ENCODE measurements at regions not wholly inside any gene's neighbourhood (a gene's known extent, or its start where the extent isn't known, plus 50 kb on each side); places are given as distances from the start of the nearest gene placed in this dataset.

DNA sequence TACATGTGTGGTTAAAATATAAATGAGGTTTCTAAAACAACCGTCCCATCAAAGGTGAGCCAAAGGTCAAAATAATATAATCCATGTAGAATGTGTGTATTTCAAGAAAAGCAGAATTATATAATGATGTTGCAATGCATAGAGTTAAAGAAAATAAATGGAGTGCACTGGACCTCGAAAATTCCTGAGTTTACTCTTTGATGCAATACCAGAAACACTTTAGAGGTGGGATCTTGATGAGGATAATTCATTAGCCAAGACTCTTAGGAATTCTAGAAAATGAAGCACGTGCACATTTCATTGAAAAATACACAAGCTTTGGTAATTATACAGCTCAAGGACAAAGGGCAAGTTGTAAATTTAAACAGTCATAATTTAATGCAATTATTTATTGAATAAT is 508.9 kb upstream of the ARGLU1 start:
- in situ Hi-C loops (cut with MboI; ENCODE audit: low sequenced_read_pairs), result no loop called here
- no peaks in the 10 kb centered on the region for H3K36me3 ChIP-seq (replicated peaks)
- no peak for DNase-seq (ENCODE audit: low spot score in 2 of 2)
- H3K9me3 ChIP-seq, result no peaks in the 10 kb centered on the region
- no peak overlapping the region for H3K4me3 ChIP-seq
- no peaks in the 10 kb centered on the region for H3K4me1 ChIP-seq
- H3K27me3 ChIP-seq (ENCODE audit: low read depth), result no peaks in the 10 kb centered on the region

DNA sequence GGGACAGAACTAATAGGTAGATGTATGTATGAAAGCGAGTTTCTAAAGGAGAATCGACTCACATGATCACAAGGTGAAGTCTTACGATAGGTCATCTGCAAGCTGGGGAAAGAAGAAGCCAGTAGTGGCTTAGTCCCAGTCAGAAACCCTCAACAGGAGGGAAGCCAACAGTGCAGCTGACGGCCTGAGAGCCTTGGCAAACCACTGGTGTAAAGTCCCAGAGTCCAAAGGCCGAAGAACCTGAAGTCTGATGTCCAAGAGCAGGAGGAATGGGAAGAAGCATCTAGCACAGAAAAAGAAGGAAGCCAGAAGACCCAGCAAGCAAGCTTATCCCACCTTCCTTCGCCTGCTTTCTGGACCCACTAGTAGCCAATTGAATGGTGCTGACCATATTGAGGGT is 507.6 kb upstream of the ARGLU1 start:
- Histone ChIP-seq H3K27me3 (ENCODE audit: low read depth) (no peaks in the 10 kb centered on the region), H3K4me3 (no peak overlapping the region), H3K9me3 (no peaks in the 10 kb centered on the region), H3K36me3 (replicated peaks) (no peaks in the 10 kb centered on the region), H3K4me1 (no peaks in the 10 kb centered on the region)
- no peak for DNase-seq (ENCODE audit: low spot score in 2 of 2)
- in situ Hi-C loops (cut with MboI; ENCODE audit: low sequenced_read_pairs), result no loop called here

DNA sequence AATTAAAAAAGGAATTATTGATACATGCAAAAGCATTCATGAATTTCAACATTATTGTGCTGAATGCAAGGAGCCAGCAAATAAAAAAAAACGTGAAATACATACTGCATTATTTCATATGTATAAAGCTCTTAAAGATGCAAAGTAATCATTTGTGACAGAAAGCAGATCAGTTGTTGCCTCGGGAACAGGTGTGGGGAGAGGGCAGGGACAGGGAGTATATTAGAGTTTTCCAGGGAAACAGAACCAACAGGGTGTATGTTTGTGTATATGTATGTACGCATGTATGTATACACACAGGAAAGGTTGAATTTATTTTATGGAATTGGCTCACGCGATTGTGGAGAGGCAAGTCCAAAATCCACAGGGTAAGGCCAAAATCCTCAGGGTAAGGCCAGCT is 502.9 kb upstream of the ARGLU1 start:
- Histone ChIP-seq H3K4me3 (no peak overlapping the region), H3K27me3 (ENCODE audit: low read depth) (no peaks in the 10 kb centered on the region), H3K4me1 (no peaks in the 10 kb centered on the region), H3K36me3 (replicated peaks) (no peaks in the 10 kb centered on the region), H3K9me3 (no peaks in the 10 kb centered on the region)
- in situ Hi-C loops (cut with MboI; ENCODE audit: low sequenced_read_pairs), result no loop called here
- no peak for DNase-seq (ENCODE audit: low spot score in 2 of 2)

DNA sequence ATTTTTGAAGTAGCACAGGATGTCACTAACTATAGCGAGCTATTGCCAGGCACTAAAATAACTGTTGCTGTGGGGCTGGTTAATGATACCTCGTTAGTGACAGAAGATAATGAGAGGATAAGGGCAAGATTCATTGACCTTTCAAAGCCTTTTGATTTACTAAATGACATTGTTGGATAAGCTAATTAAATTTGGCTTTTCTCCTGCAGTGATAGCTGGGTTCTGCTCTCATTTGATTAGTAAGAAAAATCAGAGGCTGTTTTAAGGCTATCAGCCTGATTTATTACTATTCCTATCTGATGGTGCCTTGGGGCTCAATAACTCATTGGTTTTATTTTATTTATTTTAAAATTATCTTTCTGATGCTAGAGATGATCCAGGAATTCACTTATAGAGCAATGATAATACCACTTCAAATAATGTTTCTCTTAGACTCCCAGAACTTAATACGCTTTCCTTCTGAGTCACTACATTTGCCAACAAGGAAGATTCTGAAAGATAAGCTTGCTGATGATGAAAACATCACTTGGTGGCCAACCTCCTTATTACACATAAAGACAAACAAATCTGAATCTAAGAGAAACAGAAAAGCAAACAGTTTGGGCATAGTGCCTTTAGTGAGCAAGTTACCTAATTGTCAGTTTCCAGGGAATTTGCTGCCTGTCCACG is 501.3 kb upstream of the ARGLU1 start:
- no peak for DNase-seq (ENCODE audit: low spot score in 2 of 2)
- no peaks in the 10 kb centered on the region for H3K4me1 ChIP-seq
- no peaks in the 10 kb centered on the region for H3K27me3 ChIP-seq (ENCODE audit: low read depth)
- no peak overlapping the region for H3K4me3 ChIP-seq
- H3K36me3 ChIP-seq (replicated peaks), result no peaks in the 10 kb centered on the region
- in situ Hi-C loops (cut with MboI; ENCODE audit: low sequenced_read_pairs), result no loop called here
- H3K9me3 ChIP-seq, result no peaks in the 10 kb centered on the region

DNA sequence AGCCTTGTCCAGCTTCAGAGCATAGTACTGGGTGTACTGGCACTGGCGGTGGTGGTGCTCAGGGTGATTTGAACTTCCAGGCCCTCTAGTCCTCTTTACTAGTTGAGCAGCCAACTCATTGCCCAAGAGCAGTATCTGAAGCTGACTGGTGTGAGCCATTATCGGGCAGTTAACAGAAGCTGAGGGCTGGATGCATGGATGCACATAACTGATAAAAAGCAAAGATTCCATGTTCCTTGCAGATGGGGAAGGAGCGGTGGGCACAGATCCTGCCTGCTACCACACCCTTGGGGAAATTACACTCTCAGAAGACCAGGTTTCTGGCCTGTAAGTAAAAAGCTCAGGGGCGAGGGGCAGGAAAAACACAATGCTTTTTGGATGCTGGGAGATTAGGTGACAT is 499.4 kb upstream of the ARGLU1 start:
- H3K9me3 ChIP-seq, result no peaks in the 10 kb centered on the region
- no peaks in the 10 kb centered on the region for H3K36me3 ChIP-seq (replicated peaks)
- H3K4me1 ChIP-seq, result no peaks in the 10 kb centered on the region
- H3K4me3 ChIP-seq, result no peak overlapping the region
- in situ Hi-C loops (cut with MboI; ENCODE audit: low sequenced_read_pairs), result no loop called here
- H3K27me3 ChIP-seq (ENCODE audit: low read depth), result no peaks in the 10 kb centered on the region
- no peak for DNase-seq (ENCODE audit: low spot score in 2 of 2)

DNA sequence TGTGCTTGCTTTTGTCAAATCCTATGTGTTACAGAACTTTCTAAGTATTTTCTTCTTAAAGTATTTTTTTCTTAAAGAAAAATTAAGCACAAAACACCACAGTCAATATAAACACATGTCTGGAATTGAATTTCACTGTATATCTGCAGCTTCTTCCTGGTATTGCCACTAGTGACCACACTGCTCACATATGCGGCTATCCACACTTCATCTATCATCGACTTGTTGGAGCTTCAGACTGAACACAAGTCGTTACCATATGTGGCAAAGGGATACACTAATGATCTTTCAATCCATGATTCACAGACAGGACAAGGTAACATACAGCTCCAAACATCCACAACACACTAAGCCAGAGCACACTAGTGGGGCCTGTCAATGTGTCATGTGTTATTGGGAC is 498.4 kb upstream of the ARGLU1 start:
- Histone ChIP-seq H3K27me3 (ENCODE audit: low read depth) (no peaks in the 10 kb centered on the region), H3K4me3 (no peak overlapping the region), H3K9me3 (no peaks in the 10 kb centered on the region), H3K36me3 (replicated peaks) (no peaks in the 10 kb centered on the region), H3K4me1 (no peaks in the 10 kb centered on the region)
- DNase-seq (ENCODE audit: low spot score in 2 of 2), result no peak
- in situ Hi-C loops (cut with MboI; ENCODE audit: low sequenced_read_pairs), result no loop called here

DNA sequence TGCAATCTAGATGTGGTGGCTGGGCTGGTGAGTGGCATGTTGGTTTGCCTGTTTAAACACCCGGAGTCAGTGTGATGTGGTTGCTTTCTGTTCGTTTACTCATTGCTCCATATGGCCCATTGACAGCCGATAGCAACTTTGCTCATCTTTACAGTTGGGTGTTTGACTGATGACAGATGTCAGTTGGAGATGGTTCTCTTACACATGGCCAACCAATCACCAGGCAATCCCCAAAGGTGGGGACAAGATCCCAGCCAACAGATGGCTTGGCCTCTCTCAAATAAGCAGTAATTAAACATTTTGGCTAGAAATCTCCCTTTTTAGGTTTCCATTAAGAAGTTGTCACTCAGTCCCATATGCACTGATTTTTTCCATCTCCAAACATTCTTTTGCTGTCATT is 497.1 kb upstream of the ARGLU1 start:
- no peak overlapping the region for H3K4me3 ChIP-seq
- no peaks in the 10 kb centered on the region for H3K27me3 ChIP-seq (ENCODE audit: low read depth)
- in situ Hi-C loops (cut with MboI; ENCODE audit: low sequenced_read_pairs), result no loop called here
- no peaks in the 10 kb centered on the region for H3K4me1 ChIP-seq
- DNase-seq (ENCODE audit: low spot score in 2 of 2), result no peak
- no peaks in the 10 kb centered on the region for H3K9me3 ChIP-seq
- H3K36me3 ChIP-seq (replicated peaks), result no peaks in the 10 kb centered on the region

DNA sequence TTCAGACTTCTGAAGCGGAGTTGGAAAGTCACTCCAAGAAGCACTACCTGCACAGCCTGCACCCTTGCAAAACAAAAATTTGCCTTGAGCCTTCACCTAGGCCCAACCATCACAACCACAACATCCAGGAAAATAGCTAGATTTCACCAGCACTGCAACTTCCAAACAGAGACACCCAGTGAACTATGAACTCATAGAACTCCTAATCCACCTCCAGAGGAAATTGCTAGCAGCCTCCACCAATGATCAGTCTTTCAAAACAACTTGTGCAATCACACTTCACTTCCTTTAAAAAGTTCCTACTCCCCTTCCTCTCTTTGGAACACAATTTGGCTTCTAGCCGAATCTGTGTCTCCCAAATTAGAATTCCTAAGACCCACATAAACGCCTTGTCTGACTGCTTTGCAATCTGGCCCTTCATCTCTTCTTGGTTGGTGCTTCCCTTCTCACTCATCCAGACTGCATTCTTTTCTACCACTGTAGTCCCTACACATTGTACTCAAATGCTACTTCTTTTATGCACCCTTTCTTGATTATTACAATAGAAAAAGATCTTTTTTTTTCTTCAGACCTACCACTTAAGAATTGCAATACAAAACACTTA is 489.2 kb upstream of the ARGLU1 start:
- H3K4me3 ChIP-seq, result no peak overlapping the region
- H3K27me3 ChIP-seq (ENCODE audit: low read depth), result no peaks in the 10 kb centered on the region
- no peaks in the 10 kb centered on the region for H3K9me3 ChIP-seq
- in situ Hi-C loops (cut with MboI; ENCODE audit: low sequenced_read_pairs), result no loop called here
- no peaks in the 10 kb centered on the region for H3K36me3 ChIP-seq (replicated peaks)
- no peak for DNase-seq (ENCODE audit: low spot score in 2 of 2)
- H3K4me1 ChIP-seq, result no peaks in the 10 kb centered on the region

DNA sequence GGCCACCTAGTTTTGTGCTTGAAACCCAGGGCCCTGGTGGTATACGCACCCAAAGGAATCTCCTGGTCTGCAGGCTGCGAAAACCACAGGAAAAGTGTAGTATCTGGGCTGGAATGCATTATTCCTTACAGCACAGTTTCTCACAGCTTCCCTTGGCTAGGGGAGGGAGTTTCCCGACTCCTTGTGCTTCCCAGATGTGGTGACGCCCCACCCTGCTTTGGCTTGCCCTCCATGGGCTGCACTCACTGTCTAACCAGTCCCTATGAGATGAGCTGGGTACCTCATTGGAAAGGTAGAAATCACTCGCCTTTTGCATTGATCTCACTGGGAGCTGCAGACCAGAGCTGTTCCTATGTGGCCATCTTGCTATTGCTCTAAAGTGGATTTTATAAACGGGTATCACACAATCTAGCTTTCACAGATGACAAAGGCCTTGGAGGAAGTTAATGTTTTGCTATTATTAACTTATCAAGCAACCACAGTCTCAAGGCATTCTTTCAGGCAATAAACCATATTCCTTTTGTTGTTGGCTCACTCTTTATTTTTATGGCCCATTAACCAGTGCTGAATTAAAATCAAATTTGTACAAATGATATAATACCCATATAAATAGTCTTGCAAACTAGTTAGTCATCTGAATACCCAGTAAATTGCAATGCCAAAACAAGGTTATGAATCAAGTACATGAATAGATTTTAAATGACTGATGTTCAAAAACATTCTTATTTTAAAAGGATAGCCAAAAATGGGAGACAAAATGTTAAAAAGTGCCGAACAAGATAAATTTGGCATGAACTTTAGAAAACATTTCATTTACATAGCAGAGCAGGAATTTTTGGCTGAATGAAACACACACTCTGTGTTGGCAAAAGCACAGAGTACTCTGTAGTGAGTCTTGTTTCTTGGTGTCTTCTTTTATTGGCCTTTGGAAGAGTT is 475.4 kb upstream of the ARGLU1 start:
- Histone ChIP-seq H3K4me1 (no peaks in the 10 kb centered on the region), H3K27me3 (ENCODE audit: low read depth) (no peaks in the 10 kb centered on the region), H3K36me3 (replicated peaks) (no peaks in the 10 kb centered on the region), H3K9me3 (no peaks in the 10 kb centered on the region), H3K4me3 (no peak overlapping the region)
- no peak for DNase-seq (ENCODE audit: low spot score in 2 of 2)
- in situ Hi-C loops (cut with MboI; ENCODE audit: low sequenced_read_pairs), result no loop called here

DNA sequence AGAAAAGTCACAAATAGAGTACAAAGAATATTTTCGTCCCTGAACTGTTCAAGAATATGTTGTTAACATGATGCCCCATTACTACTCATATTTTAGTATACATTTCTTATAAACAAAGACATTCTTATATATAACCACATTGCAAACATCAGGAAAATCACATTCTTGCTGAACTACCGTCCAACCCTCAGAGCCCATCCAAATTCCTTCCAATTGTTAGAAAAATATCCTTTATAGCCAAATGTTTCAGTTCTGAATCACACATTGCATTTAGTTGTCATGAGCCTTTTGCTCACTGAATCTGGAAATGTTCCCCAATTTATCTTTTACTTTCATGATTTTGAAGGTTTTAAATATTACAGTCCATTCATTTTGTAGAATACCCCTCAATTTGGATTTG is 467.8 kb upstream of the ARGLU1 start:
- in situ Hi-C loops (cut with MboI; ENCODE audit: low sequenced_read_pairs), result no loop called here
- Histone ChIP-seq H3K9me3 (no peaks in the 10 kb centered on the region), H3K4me1 (no peaks in the 10 kb centered on the region), H3K27me3 (ENCODE audit: low read depth) (no peaks in the 10 kb centered on the region), H3K4me3 (no peak overlapping the region), H3K36me3 (replicated peaks) (no peaks in the 10 kb centered on the region)
- DNase-seq (ENCODE audit: low spot score in 2 of 2), result no peak

DNA sequence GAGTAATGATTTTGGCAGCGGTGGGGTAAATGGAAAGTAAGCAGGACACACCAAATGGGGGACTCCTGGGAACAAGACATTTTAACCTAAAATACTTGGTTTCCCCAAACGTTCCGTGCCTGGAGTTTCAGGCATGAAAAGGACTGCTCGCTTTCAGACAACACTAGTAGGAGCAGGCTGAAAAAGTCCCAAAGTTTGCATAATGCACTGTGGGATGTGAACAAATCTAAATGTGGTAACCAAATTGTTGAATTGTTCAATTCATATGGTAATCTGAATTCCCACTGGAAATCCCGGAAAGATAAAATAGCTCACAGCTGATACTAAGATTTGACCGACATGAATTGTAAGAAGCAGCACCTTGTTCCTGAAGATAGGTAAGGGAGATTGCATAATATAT is 467.2 kb upstream of the ARGLU1 start:
- Histone ChIP-seq H3K9me3 (no peaks in the 10 kb centered on the region), H3K36me3 (replicated peaks) (no peaks in the 10 kb centered on the region), H3K27me3 (ENCODE audit: low read depth) (no peaks in the 10 kb centered on the region), H3K4me1 (no peaks in the 10 kb centered on the region), H3K4me3 (no peak overlapping the region)
- in situ Hi-C loops (cut with MboI; ENCODE audit: low sequenced_read_pairs), result no loop called here
- no peak for DNase-seq (ENCODE audit: low spot score in 2 of 2)

DNA sequence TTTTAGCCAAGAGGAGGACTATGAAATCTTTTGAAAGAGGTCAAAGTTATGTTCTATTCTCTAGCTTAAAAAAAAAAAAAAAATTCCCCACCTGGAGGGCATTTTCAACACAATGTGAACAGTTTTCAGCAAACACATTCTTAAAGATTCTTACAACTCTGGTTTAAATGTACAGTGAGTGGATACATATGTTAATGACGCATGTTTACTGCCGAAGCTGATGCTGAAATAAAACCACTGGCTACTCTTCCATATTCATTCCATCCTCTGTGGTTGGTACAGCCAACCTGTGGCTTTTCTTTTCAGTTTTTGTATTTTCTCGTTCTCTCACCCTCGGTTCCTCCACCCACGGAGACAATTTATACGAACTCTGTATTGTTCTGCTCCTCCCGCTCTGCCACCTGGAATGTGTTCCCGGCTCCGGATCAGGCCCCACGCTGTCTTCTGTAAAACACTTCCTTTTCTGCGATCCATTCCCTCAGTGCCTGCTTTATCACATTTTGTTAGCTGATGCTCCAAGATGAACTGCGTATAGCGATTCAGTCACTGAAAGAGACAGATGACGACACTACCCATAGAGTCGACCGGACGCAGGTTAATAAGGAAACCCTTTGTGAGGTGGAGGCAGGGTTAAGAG is 466.4 kb upstream of the ARGLU1 start:
- in situ Hi-C loops (cut with MboI; ENCODE audit: low sequenced_read_pairs), result no loop called here
- no peak for DNase-seq (ENCODE audit: low spot score in 2 of 2)
- Histone ChIP-seq H3K4me3 (no peak overlapping the region), H3K9me3 (no peaks in the 10 kb centered on the region), H3K4me1 (no peaks in the 10 kb centered on the region), H3K27me3 (ENCODE audit: low read depth) (no peaks in the 10 kb centered on the region), H3K36me3 (replicated peaks) (no peaks in the 10 kb centered on the region)

DNA sequence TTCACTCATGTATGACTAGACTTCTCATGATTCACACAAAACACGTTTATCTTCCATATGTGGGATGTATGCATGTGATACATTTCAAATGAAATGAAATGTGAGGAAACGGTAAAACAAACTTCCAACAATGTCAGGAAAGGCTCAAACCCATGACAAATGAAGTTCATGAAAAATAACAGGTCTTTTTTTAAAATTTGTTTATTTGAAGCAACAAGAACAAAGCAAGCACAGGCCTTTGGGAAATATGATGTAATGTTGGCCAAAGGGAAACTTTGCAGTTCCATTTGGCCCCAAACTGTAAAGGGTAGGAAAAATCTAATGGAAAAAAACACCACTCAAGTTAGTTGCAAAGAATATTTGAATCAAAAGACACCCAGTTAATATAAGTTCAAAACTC is 463.8 kb upstream of the ARGLU1 start:
- DNase-seq (ENCODE audit: low spot score in 2 of 2), result no peak
- Histone ChIP-seq H3K36me3 (replicated peaks) (no peaks in the 10 kb centered on the region), H3K9me3 (no peaks in the 10 kb centered on the region), H3K4me3 (no peak overlapping the region), H3K4me1 (no peaks in the 10 kb centered on the region), H3K27me3 (ENCODE audit: low read depth) (no peaks in the 10 kb centered on the region)
- in situ Hi-C loops (cut with MboI; ENCODE audit: low sequenced_read_pairs), result no loop called here

DNA sequence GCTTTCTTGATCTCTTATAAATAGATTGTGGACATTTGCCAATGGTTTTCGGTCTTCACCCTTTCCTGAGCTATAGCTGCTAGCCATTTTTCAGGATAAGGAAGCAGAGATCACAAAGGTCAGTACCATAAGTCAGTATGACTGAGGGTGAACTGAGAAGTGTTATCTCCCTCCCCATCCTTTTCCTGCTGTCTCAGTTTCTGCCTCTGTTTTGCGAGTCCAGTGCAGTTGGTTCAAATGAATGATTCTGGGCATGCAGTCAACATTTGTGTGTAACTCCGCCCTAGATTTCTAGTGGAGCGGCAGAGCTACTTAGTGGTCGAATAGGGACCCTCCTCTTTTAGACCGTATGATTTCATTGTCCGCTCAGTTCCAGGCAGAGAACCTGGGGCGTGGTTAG is 460.8 kb upstream of the ARGLU1 start:
- no peaks in the 10 kb centered on the region for H3K4me1 ChIP-seq
- no peaks in the 10 kb centered on the region for H3K27me3 ChIP-seq (ENCODE audit: low read depth)
- H3K4me3 ChIP-seq, result no peak overlapping the region
- in situ Hi-C loops (cut with MboI; ENCODE audit: low sequenced_read_pairs), result no loop called here
- no peak for DNase-seq (ENCODE audit: low spot score in 2 of 2)
- H3K9me3 ChIP-seq, result no peaks in the 10 kb centered on the region
- no peaks in the 10 kb centered on the region for H3K36me3 ChIP-seq (replicated peaks)

Measured in HAP-1 (cell line).